ENCODE measurements at regions not wholly inside any gene's neighbourhood (a gene's known extent, or its start where the extent isn't known, plus 50 kb on each side); places are given as distances from the start of the nearest gene placed in this dataset.

GRCh38 chr2:37795938-37796337 lies 124.5 kb upstream of the CDC42EP3 start:
- TF ChIP-seq CTCF (IDR thresholded peaks at IDR 0.05) (no peak), POLR2A (IDR thresholded peaks at IDR 0.05) (no peak)
